K562 (cell line): ENCODE measurements at regions not wholly inside any gene's neighbourhood (a gene's known extent, or its start where the extent isn't known, plus 50 kb on each side); places are given as distances from the start of the nearest gene placed in this dataset.

ENCODE experiments used
- ATAC-seq: fragments of 200-7000 bp; cut with Tn5 transposase; 3 replicates; pipeline ENCODE4 v1.9.1; 2020; ENCODE audit warnings: moderate library complexity
- BruUV-seq: library from RNA; stranded (reverse); fragments of 400-500 nt; replicated peaks from 2 replicates; lab custom pipeline; 2021; lab: Mats Ljungman, UMichigan
- CTCF ChIA-PET: fragments of 300-600 bp; formaldehyde crosslinking; extraction: SDS; loops from one replicate; lab custom pipeline; 2021; ENCODE audit warnings: low intra/inter-chr PET ratio; lab: Yijun Ruan, JAX
- POLR2A ChIA-PET: fragments of 300-600, 350-650 bp; sonication (Branson Sonifier 250); formaldehyde crosslinking; extraction: SDS; loops from one replicate; lab custom pipeline; 2021; ENCODE audit warnings: antibody characterized with exemption, inconsistent platforms; lab: Yijun Ruan, JAX
- DNase-seq, 4 experiments: peaks; one replicate each; pipeline versions ENCODE4 v3.0.0 to v3.0.0-alpha.2; 2011 to 2018; ENCODE audit warnings: low spot score in 3 of 4, mixed read lengths in 3 of 4; ENCODE audit errors: extremely low read depth in 1 of 4
- FAIRE-seq: peaks from 2 replicates; lab custom pipeline; 2011; peaks lifted over from hg19 to GRCh38; lab: Jason Lieb, UNC
- H2AFZ ChIP-seq: 2 replicates; pipeline ENCODE4 v1.6.0; 2011; ENCODE audit warnings: low read depth, low read length, control low read depth, inconsistent platforms
- H3K27ac ChIP-seq: fragments of 200-600 bp; 3 replicates; pipeline ENCODE4 v1.8.0; 2011; ENCODE audit warnings: low read depth, mild to moderate bottlenecking, control low read depth, inconsistent platforms, low read length, moderate library complexity, mixed read lengths; ENCODE audit errors: extremely low read depth
- H3K27me3 ChIP-seq, 2 experiments: fragments of 300-600 bp in 1 of 2; 2 replicates in 1 of 2; 3 replicates in 1 of 2; pipeline versions ENCODE4 v1.6.0 to v1.8.0; 2011; ENCODE audit warnings: inconsistent platforms in 2 of 2, low read length in 2 of 2, mild to moderate bottlenecking in 1 of 2, mixed read lengths in 1 of 2, moderate library complexity in 1 of 2; ENCODE audit not compliant: control insufficient read depth in 2 of 2, insufficient read depth in 2 of 2
- H3K36me3 ChIP-seq: fragments of 300-600 bp; 3 replicates; pipeline ENCODE4 v1.8.0; 2011; ENCODE audit warnings: mild to moderate bottlenecking, low read length, inconsistent platforms; ENCODE audit not compliant: control insufficient read depth, insufficient read depth
- H3K4me1 ChIP-seq, 2 experiments: fragments of 200-600 bp in 1 of 2; replicated peaks in 1 of 2; 2 replicates in 1 of 2; 3 replicates in 1 of 2; pipeline versions ENCODE4 v1.5.1 to v1.8.0; 2011; ENCODE audit warnings: inconsistent platforms in 2 of 2, low read length in 2 of 2, mild to moderate bottlenecking in 1 of 2, mixed read lengths in 1 of 2, moderate library complexity in 1 of 2; ENCODE audit not compliant: control insufficient read depth in 2 of 2, insufficient read depth in 2 of 2
- H3K4me2 ChIP-seq: 2 replicates; pipeline ENCODE4 v1.6.1; 2011; ENCODE audit warnings: low read length, control low read depth, inconsistent platforms, mixed read lengths; ENCODE audit not compliant: insufficient read depth
- H3K4me3 ChIP-seq: fragments of 200-600 bp; sonication (generic), shearing (Covaris generic); 2 replicates; pipeline ENCODE4 v1.5.1; 2016; ENCODE audit warnings: control low read depth, inconsistent platforms
- H3K79me2 ChIP-seq: fragments of 200-600 bp; 3 replicates; pipeline ENCODE4 v1.8.0; 2011; ENCODE audit warnings: low read length, inconsistent platforms; ENCODE audit not compliant: control insufficient read depth, insufficient read depth
- H3K9ac ChIP-seq, 2 experiments: 2 replicates each; pipeline versions ENCODE4 v1.6.0 to v1.6.1; 2011; ENCODE audit warnings: low read depth in 2 of 2, low read length in 2 of 2, control low read depth in 1 of 2, inconsistent platforms in 1 of 2, mild to moderate bottlenecking in 1 of 2, mixed read lengths in 1 of 2; ENCODE audit not compliant: insufficient read depth in 1 of 2
- H3K9me1 ChIP-seq: one replicate; pipeline ENCODE4 v1.6.0; 2011; ENCODE audit warnings: inconsistent platforms, mild to moderate bottlenecking, low read length, moderate library complexity; ENCODE audit not compliant: control insufficient read depth, insufficient read depth
- H3K9me3 ChIP-seq: replicated peaks from 2 replicates; pipeline ENCODE4 v1.5.1; 2011; ENCODE audit warnings: low read depth, low read length, inconsistent platforms; ENCODE audit not compliant: control insufficient read depth, insufficient read depth
- H4K20me1 ChIP-seq: replicated peaks from 2 replicates; pipeline ENCODE4 v1.6.1; 2011; ENCODE audit warnings: low read length, inconsistent platforms, mixed read lengths; ENCODE audit not compliant: control insufficient read depth, insufficient read depth
- DNMT1 ChIP-seq: fragments of 450-650 bp; IDR thresholded peaks from 2 replicates; pipeline ENCODE4 v1.6.1; 2016; ENCODE audit warnings: antibody characterized with exemption, mild to moderate bottlenecking
- FOXK2 ChIP-seq, 2 experiments: fragments of 450-650 bp; IDR thresholded peaks in 1 of 2; conservative IDR thresholded peaks in 1 of 2; 2 replicates each; pipeline ENCODE4 v1.6.1; 2016; ENCODE audit warnings: low read depth in 2 of 2, mild to moderate bottlenecking in 1 of 2
- TEAD1 ChIP-seq, 2 experiments: fragments of 450-650 bp in 1 of 2; sonication (generic) in 1 of 2; formaldehyde crosslinking; IDR thresholded peaks; 2 replicates each; pipeline versions ENCODE4 v1.4.0 to v1.8.0; 2020 to 2022; ENCODE audit warnings: mild to moderate bottlenecking in 2 of 2, missing genetic modification reagents in 1 of 2
- ZNF445 ChIP-seq: fragments of 250-450 bp; sonication (Bioruptor Pico); IDR thresholded peaks from 2 replicates; pipeline ENCODE4 v1.4.0; 2020; ENCODE audit warnings: low read depth, mild to moderate bottlenecking, moderate library complexity
- ZNF75A ChIP-seq: fragments of 450-650 bp; formaldehyde crosslinking; IDR thresholded peaks from 2 replicates; pipeline ENCODE4 v1.4.0; 2020; ENCODE audit warnings: mild to moderate bottlenecking
- WGBS: fragments of 100-300 bp; shearing (Covaris generic); methylation state at CpG from one replicate; pipeline ENCODE4 v1.1.6; 2016; ENCODE audit warnings: low coverage, mixed read lengths; ENCODE audit not compliant: insufficient coverage; ENCODE audit errors: missing lambda C conversion rate; 5-methylcytosine and 5-hydroxymethylcytosine counted together
- in situ Hi-C: fragments of 300-500 bp; cut with MboI; formaldehyde crosslinking; loops from 4 replicates; pipeline ENCODE4 v1.15.0; 2018; ENCODE audit warnings: inconsistent platforms, mixed read lengths
- intact Hi-C: fragments of 100-400 bp; cut with micrococcal nuclease; formaldehyde crosslinking; loops from 2 replicates; pipeline ENCODE4 v1.14.2; 2022
- TF ChIP-seq, protein P1 (sequence below): fragments of 250-450 bp; sonication (Bioruptor Pico); IDR thresholded peaks from 2 replicates; pipeline ENCODE4 v1.8.0; 2022; ENCODE audit warnings: inconsistent platforms, mild to moderate bottlenecking, moderate library complexity, borderline replicate concordance
- TF ChIP-seq, protein P2 (sequence below): fragments of 450-650 bp; IDR thresholded peaks from 2 replicates; pipeline ENCODE4 v1.6.1; 2016; ENCODE audit warnings: low read depth, mild to moderate bottlenecking, moderate library complexity

GRCh38 chr18:10205151-10205550 lies 249.3 kb upstream of the APCDD1 start:
- ATAC-seq = no peak
- no TSS peak for BruUV-seq
- Histone ChIP-seq H3K9ac (no peak overlapping the region), H3K9me3 (no peaks in the 10 kb centered on the region), H3K79me2 (no peaks in the 10 kb centered on the region), H3K4me3 (no peak overlapping the region), H3K36me3 (no peaks in the 10 kb centered on the region), H3K9me1 (no peaks in the 10 kb centered on the region), H3K4me2 (no peak overlapping the region), H3K4me1 (no peaks in the 10 kb centered on the region), H3K27ac (no peak overlapping the region), H3K27me3 (peaks cover 7 to 28% of the 10 kb centered on the region in 2 experiments; a peak in 3 of 5 replicates), H4K20me1 (no peaks in the 10 kb centered on the region)
- FAIRE-seq = no peak
- WGBS = 2% methylated on average over 9 of the region's 9 CpGs
- ChIA-PET POLR2A (interaction anchor here (0.7 kb wide), 1 partner anchor 42 kb away, joined by 3 read pairs; no protein-coding TSS in a partner anchor), CTCF (no interaction called here)
- intact Hi-C loops = no loop called here
- in situ Hi-C loops = no loop called here
- DNase-seq = no peak
- TF ChIP-seq, protein P1, sequence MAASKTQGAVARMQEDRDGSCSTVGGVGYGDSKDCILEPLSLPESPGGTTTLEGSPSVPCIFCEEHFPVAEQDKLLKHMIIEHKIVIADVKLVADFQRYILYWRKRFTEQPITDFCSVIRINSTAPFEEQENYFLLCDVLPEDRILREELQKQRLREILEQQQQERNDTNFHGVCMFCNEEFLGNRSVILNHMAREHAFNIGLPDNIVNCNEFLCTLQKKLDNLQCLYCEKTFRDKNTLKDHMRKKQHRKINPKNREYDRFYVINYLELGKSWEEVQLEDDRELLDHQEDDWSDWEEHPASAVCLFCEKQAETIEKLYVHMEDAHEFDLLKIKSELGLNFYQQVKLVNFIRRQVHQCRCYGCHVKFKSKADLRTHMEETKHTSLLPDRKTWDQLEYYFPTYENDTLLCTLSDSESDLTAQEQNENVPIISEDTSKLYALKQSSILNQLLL (CRISPR knock-in tag) = no peak
- TF ChIP-seq, protein P2, sequence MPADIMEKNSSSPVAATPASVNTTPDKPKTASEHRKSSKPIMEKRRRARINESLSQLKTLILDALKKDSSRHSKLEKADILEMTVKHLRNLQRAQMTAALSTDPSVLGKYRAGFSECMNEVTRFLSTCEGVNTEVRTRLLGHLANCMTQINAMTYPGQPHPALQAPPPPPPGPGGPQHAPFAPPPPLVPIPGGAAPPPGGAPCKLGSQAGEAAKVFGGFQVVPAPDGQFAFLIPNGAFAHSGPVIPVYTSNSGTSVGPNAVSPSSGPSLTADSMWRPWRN = no peak
- TF ChIP-seq FOXK2 (conservative IDR thresholded peaks at IDR 0.05 in 1 of 2, IDR thresholded peaks at IDR 0.05 in 1 of 2; ENCODE audit: low read depth in 2 of 2) (no peak), DNMT1 (no peak), TEAD1 (CRISPR knock-in tag; IDR thresholded peaks at IDR 0.05) (no peak), ZNF445 (CRISPR knock-in tag) (no peak), ZNF75A (CRISPR knock-in tag) (no peak)
- TF ChIP-seq, all 486 proteins: peak for 0
- H2AFZ ChIP-seq = no peak overlapping the region
